Neural cell (in vitro differentiated cells): ENCODE measurements at regions not wholly inside any gene's neighbourhood (a gene's known extent, or its start where the extent isn't known, plus 50 kb on each side); places are given as distances from the start of the nearest gene placed in this dataset.

Experiments used
- EP300 ChIP-seq: fragments of 450-650 bp; conservative IDR thresholded peaks from 2 replicates; pipeline ENCODE4 v1.6.1; 2014; ENCODE audit warnings: antibody characterized with exemption, mild to moderate bottlenecking, moderate library complexity; ENCODE audit not compliant: poor library complexity, severe bottlenecking
- EZH2 ChIP-seq: fragments of 200-600, 300-800 bp; shearing (Covaris generic), sonication (generic); IDR thresholded peaks from 2 replicates; pipeline ENCODE4 v1.6.1; 2014; ENCODE audit warnings: antibody characterized with exemption, low read length, borderline replicate concordance, mild to moderate bottlenecking; ENCODE audit not compliant: insufficient read depth, poor library complexity, severe bottlenecking
- MXI1 ChIP-seq: fragments of 450-650 bp; conservative IDR thresholded peaks from 2 replicates; pipeline ENCODE4 v1.6.1; 2014; ENCODE audit warnings: antibody characterized with exemption, mild to moderate bottlenecking; ENCODE audit not compliant: poor library complexity, severe bottlenecking
- POLR2AphosphoS5 ChIP-seq: IDR thresholded peaks from 2 replicates; pipeline ENCODE4 v1.6.1; 2012
- RAD21 ChIP-seq: fragments of 450-650 bp; conservative IDR thresholded peaks from 2 replicates; pipeline ENCODE4 v1.6.1; 2014; ENCODE audit warnings: antibody characterized with exemption, mild to moderate bottlenecking, moderate library complexity
- SMC3 ChIP-seq: fragments of 450-650 bp; conservative IDR thresholded peaks from 2 replicates; pipeline ENCODE4 v1.6.1; 2014; ENCODE audit warnings: antibody characterized with exemption, mild to moderate bottlenecking, moderate library complexity; ENCODE audit not compliant: poor library complexity
- TAF1 ChIP-seq: IDR thresholded peaks from 2 replicates; pipeline ENCODE4 v1.6.1; 2012; ENCODE audit warnings: low read depth
- TF ChIP-seq, protein P1 (sequence below): fragments of 450-650 bp; IDR thresholded peaks from 2 replicates; pipeline ENCODE4 v1.5.1; 2014; ENCODE audit warnings: antibody characterized with exemption, mild to moderate bottlenecking, moderate library complexity; ENCODE audit not compliant: poor library complexity, severe bottlenecking
- TF ChIP-seq, protein P2 (sequence below): IDR thresholded peaks from 2 replicates; pipeline ENCODE4 v1.6.1; 2012; ENCODE audit warnings: borderline replicate concordance

DNA sequence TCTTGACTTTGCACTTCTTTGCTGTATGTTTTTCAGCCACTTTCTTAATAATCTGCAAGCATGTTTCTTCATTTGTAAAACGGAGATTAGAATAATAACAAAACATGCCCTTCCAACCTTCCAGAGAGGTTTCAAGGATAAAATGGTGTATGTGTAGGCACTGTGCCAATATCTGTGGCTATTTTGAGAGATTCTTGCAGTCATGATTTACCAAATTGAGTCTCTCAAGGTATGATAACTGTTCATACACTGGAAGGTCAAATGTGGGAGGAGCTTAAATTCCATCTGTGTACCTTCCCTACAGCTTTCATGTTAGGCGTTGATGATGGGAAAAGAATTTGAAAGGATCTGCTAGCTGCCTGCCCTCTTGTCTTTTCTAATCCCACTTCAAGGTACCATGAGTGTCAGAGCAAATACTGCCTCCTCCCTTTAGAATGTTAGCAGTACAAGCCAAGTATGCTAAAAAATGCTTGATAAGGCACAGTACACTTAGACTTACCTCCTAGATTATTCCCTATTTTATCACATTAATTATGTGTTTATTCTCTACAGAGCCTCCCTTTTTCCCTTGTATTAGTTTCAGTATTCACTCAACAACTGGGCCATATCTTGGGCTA lies 78.0 kb upstream of the ST8SIA2 start:
- TF ChIP-seq, protein P1, sequence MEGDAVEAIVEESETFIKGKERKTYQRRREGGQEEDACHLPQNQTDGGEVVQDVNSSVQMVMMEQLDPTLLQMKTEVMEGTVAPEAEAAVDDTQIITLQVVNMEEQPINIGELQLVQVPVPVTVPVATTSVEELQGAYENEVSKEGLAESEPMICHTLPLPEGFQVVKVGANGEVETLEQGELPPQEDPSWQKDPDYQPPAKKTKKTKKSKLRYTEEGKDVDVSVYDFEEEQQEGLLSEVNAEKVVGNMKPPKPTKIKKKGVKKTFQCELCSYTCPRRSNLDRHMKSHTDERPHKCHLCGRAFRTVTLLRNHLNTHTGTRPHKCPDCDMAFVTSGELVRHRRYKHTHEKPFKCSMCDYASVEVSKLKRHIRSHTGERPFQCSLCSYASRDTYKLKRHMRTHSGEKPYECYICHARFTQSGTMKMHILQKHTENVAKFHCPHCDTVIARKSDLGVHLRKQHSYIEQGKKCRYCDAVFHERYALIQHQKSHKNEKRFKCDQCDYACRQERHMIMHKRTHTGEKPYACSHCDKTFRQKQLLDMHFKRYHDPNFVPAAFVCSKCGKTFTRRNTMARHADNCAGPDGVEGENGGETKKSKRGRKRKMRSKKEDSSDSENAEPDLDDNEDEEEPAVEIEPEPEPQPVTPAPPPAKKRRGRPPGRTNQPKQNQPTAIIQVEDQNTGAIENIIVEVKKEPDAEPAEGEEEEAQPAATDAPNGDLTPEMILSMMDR = no peak
- TF ChIP-seq TAF1 = no peak
- TF ChIP-seq MXI1 = no peak
- no peak for TF ChIP-seq EP300
- no peak for TF ChIP-seq RAD21
- no peak for TF ChIP-seq POLR2AphosphoS5
- TF ChIP-seq, protein P2, sequence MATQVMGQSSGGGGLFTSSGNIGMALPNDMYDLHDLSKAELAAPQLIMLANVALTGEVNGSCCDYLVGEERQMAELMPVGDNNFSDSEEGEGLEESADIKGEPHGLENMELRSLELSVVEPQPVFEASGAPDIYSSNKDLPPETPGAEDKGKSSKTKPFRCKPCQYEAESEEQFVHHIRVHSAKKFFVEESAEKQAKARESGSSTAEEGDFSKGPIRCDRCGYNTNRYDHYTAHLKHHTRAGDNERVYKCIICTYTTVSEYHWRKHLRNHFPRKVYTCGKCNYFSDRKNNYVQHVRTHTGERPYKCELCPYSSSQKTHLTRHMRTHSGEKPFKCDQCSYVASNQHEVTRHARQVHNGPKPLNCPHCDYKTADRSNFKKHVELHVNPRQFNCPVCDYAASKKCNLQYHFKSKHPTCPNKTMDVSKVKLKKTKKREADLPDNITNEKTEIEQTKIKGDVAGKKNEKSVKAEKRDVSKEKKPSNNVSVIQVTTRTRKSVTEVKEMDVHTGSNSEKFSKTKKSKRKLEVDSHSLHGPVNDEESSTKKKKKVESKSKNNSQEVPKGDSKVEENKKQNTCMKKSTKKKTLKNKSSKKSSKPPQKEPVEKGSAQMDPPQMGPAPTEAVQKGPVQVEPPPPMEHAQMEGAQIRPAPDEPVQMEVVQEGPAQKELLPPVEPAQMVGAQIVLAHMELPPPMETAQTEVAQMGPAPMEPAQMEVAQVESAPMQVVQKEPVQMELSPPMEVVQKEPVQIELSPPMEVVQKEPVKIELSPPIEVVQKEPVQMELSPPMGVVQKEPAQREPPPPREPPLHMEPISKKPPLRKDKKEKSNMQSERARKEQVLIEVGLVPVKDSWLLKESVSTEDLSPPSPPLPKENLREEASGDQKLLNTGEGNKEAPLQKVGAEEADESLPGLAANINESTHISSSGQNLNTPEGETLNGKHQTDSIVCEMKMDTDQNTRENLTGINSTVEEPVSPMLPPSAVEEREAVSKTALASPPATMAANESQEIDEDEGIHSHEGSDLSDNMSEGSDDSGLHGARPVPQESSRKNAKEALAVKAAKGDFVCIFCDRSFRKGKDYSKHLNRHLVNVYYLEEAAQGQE = no peak
- no peak for TF ChIP-seq EZH2
- TF ChIP-seq SMC3 = no peak
